HG03565 (cell line): ENCODE measurements at regions not wholly inside any gene's neighbourhood (a gene's known extent, or its start where the extent isn't known, plus 50 kb on each side); places are given as distances from the start of the nearest gene placed in this dataset.

Experiments used
- ATAC-seq: cut with Tn5 transposase; IDR thresholded peaks from one replicate; pipeline ENCODE4 v1.9.1; 2021; ENCODE audit warnings: mild to moderate bottlenecking, moderate library complexity; ENCODE audit not compliant: unreplicated experiment

DNA sequence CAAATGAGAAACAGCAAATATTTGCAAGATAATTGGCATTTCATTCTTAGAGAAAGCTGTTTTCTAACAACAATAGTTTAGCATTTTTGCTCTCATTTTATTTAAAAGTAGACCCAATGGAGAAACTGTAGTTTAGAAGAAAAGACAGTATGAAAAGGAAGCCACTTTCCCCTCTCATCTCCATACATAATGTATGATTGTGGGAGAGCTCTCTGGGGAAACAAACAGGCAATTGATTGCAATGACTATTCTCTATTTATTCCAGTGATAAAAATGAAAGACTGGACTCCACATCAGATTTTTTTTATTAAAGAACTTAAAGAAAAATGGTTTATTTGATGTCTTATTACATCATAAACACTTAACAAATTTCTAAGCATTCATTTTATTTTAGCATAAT lies 116.8 kb upstream of the SASH1 start:
- ATAC-seq = no peak

GRCh38 chr6:148226284-148226683 lies 116.4 kb upstream of the SASH1 start:
- no peak for ATAC-seq

- ATAC-seq = no peak
These were observed 111.1 kb upstream of the SASH1 start for GRCh38 chr6:148231572-148231971.

GRCh38 chr6:148235446-148235845 lies 107.2 kb upstream of the SASH1 start:
- ATAC-seq = no peak

- no peak for ATAC-seq
These were observed 103.9 kb upstream of the SASH1 start for GRCh38 chr6:148238713-148239112.

DNA sequence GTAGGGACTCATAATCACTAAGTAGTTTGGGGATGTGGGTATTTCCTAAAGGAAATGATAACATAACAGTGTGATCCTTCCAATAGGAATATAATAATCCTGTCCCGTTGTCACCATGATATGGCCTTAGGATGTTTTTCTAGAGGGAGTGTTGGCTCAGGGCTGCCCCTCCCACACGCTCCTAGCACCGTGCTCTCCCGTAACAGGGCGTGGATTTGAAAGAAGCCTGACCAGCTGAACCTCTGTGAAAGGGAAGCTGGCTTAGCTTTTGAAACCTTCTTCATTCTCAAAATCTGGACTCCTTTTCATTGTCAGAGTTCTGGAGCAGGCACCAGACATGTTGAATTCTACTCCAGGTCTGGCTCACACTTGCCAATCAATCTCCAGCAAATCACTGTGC lies 103.4 kb upstream of the SASH1 start:
- ATAC-seq = no peak

- no peak for ATAC-seq
These were observed 102.7 kb upstream of the SASH1 start for GRCh38 chr6:148239801-148240460.

DNA sequence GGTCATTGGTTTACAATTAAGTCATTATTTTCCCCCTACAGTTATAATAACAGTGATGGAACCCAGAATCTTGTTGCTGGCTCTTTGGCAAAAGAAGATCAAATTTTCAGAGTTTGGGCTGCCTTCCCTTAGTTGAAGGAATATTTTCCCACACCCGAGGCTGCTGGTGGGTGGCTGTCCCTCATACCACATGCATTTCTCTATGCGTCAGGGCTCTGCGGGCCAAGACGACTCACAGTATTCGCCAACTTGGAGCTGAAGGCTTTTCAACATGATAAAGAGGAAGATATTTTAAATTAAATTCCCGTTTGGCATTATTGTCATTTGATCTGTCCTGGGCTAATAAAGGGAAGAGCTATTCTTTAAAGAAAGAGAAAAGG lies 102.2 kb upstream of the SASH1 start:
- no peak for ATAC-seq

DNA sequence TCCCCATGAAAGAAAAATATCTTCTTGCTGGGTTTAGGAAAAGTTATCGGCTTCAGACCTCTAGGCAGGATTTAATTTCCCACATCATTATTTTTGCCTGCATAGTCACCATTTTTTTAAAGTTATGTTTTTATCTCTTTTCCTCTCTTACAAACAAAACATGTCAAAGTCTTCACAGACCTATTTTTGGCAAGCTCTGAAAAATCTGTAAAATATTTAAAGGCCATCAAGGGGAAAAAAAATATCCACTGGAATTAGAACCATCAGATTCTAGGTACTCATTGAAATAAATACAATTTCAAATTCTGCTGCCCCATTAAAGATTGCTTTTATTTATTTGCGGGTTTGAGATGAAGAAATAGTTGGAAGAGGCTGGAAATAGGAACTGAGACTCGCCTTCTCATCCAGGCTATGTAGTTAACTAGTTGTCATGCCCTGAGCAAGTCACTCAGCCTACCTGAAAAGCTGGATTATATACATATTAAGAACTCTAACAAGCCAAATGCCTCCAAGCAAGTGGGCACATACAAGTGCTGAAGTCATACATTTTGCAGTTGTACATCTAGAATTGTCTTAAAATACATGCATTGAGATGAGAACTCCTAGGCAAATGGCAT lies 101.7 kb upstream of the SASH1 start:
- no peak for ATAC-seq

DNA sequence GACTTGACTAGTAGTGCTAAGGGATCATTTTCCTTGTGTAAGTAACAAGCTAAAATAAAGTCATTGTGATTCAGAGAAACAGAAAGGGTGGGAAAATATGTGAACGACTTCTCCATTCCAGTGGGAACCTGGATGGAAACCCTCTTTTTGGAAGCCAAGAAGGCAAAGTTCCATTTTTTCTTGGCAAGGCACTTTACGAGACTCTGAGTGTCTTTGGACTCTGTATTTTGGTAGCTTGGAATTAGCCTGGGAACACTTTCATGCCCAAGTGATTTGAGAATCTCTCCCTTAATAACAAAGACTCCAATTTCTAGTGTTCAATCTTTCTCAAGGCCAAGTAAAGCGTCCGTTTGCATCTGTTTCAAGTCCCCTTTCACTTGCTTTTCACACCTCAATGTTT lies 100.5 kb upstream of the SASH1 start:
- no peak for ATAC-seq

DNA sequence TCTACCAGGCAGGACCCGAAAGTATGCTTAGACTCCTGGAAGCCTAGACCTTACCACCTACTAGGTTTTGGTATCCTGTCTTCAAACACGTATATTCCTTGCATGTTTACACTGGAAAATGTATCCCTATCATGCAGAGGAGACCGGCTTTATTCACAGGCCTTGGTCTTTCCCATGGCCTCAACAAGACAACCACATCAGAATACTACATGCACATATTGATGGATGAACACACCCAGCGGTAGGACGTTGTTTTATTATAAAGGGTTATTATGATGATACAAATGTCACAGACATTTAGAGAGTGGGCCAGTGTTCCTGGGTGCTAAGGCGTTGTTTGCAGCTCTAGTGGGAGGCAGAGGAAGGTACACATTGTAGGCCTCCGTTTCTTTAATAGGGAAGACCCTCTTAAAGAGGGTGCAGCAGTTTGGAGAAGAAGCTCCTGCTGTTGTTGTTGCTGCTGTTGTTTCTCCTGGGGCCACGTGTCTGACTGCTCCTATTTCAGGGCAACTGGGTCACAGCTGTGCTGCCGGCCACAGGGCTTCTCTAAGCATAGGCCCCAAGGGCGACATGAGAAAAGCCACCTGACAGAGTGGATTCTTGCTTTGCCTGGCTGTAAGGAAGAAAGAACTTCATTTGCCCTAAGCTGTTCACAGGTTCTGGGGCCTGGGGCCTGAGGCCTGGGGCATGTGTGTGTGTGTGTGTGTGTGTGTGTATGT lies 98.3 kb upstream of the SASH1 start:
- ATAC-seq = no peak

- no peak for ATAC-seq
These were observed 95.1 kb upstream of the SASH1 start for GRCh38 chr6:148247386-148248063.

DNA sequence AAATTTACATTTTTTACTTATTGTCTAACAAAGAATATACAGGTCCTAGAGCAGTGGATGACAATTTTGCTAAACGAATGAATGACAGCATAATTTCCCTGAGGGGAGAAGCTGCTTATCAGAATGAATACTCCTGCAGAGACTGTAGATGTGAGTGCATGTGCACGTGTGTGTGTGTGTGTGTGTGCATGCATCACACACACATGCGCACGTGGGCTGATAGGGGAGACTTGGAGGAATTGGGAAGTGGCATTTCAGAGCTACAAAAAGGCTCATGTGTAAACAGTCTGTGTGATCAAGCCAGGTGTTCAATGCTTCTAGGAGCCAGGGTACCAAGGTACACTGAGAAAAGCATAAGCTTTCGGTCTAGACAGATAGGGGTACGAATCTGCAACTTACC lies 93.5 kb upstream of the SASH1 start:
- no peak for ATAC-seq

- no peak for ATAC-seq
These were observed 92.8 kb upstream of the SASH1 start for GRCh38 chr6:148249679-148250375.

- ATAC-seq = no peak
These were observed 91.5 kb upstream of the SASH1 start for GRCh38 chr6:148250975-148251685.

- ATAC-seq = no peak
These were observed 90.7 kb upstream of the SASH1 start for GRCh38 chr6:148251891-148252290.

DNA sequence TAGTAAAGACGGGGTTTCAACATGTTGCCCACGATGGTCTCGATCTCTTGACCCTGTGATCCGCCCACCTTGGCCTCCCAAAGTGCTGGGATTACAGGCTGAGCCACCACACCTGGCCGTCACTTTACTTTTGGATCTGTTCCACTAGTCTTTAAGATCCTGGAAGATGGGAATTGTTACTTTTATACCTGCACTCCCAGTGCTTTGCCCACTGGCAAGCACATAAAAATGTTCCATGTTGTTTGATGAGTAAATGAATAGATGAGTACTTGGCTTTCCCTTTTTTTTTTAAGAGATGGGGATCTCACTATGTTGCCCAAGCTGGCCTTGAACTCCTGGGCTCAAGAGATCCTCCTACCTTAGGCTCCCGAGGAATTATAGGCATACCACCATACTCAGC lies 84.8 kb upstream of the SASH1 start:
- no peak for ATAC-seq

DNA sequence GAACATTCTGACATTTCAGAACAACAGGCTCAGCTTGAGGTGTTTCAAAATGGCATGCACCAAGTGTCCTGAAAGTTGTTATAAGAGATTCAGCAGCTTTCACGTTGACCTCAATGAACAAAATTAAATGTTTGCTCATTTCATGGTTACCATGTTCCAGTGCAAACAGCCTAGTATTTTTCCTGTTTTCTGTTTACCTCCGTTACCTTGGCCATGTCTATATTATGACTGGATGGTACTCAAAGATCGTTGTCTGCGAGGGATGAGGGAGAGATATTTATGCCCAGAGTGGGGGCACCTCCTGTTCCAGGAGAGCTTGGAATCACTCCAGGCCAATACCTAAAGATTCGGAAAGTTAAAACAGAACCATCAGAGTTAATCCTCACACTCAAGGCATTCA lies 83.8 kb upstream of the SASH1 start:
- no peak for ATAC-seq

GRCh38 chr6:148261470-148261869 lies 81.2 kb upstream of the SASH1 start:
- no peak for ATAC-seq

DNA sequence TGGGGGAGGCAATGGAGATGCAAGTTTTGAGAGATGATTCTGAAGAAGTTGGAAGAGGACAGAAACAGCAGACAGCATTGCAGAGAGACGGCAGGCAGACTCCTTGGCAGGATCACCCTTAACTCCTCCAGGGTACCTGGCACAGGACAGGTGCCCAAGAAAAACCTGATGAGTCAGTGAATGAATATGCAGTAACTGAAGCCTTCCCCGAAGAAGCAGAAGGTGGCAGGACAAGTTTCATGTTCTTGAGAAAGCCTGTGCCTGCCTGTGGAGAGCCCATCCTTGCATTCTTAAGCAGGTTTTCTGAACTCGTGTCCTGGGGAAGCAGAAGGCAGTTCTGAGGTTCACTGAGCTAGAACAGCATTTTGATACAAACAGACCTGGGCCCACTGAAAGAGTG lies 79.6 kb upstream of the SASH1 start:
- no peak for ATAC-seq

GRCh38 chr6:148263961-148264360 lies 78.7 kb upstream of the SASH1 start:
- ATAC-seq = no peak
